Bronchial epithelial cell (primary cell): ENCODE measurements at regions not wholly inside any gene's neighbourhood (a gene's known extent, or its start where the extent isn't known, plus 50 kb on each side); places are given as distances from the start of the nearest gene placed in this dataset.

ENCODE experiments used
- DNase-seq: peaks from one replicate; pipeline ENCODE4 v3.0.0-alpha.2; 2010; ENCODE audit warnings: low read depth
- FAIRE-seq: peaks from 2 replicates; lab custom pipeline; 2011; peaks lifted over from hg19 to GRCh38; lab: Jason Lieb, UNC
- H3K27me3 ChIP-seq: 2 replicates; pipeline ENCODE4 v1.5.1; 2011; ENCODE audit warnings: low read length; ENCODE audit not compliant: control insufficient read depth, insufficient read depth
- H3K36me3 ChIP-seq: 2 replicates; pipeline ENCODE4 v1.5.1; 2011; ENCODE audit warnings: low read length; ENCODE audit not compliant: control insufficient read depth, insufficient read depth
- H3K4me3 ChIP-seq: 2 replicates; pipeline ENCODE4 v1.5.1; 2011; ENCODE audit warnings: mild to moderate bottlenecking, low read depth, low read length, control low read depth
- CTCF ChIP-seq: IDR thresholded peaks from 2 replicates; pipeline ENCODE4 v1.5.1; 2011; ENCODE audit warnings: mild to moderate bottlenecking, moderate library complexity, low read length, control low read depth, inconsistent platforms; ENCODE audit not compliant: insufficient read depth, severe bottlenecking

GRCh38 chr5:64437496-64437895, 68.3 kb upstream of the RGS7BP start:
- H3K4me3 ChIP-seq: no peak overlapping the region
- H3K36me3 ChIP-seq: no peaks in the 10 kb centered on the region
- no peak for TF ChIP-seq CTCF
- DNase-seq (peak; percentile 19), FAIRE-seq (no peak)
- H3K27me3 ChIP-seq: no peaks in the 10 kb centered on the region

DNA sequence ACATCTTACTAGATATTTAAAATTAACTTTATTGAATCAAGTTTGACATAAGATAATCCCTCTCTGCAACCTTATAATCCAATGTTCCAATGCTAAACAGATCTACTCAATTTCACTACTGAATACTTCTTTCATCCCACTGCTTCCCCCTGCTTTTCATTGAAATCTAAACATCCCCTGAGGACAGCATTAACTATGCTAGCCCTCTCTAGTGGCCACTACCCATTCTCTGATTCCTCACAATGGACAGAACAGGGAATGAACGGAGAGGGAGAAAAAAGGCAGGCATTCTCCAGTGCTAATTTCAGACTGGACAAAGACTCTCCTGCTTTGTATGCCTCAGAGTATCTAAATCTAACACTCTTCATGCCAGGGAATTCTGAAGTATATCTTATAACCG, 54.3 kb upstream of the RGS7BP start:
- no peak for FAIRE-seq
- no peak for DNase-seq

DNA sequence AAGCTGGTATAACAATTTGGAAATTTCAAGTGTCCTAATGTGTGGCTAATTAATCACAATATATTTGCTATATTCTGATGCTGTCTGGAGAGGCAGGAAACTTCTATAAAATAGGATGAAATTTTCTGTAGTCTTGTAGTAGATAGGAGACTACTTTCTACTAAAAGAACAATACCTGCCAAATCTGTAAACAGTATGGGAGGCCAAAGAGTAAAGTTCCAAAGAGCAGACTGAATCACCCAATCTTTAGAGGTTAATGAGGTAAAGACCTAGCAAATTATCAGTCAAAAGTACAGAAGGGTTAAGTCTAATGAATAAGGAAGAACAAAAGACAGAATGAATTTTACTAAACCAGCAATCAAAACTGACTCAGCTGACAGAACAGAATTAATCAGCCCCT, 52.4 kb upstream of the RGS7BP start:
- no peaks in the 10 kb centered on the region for H3K36me3 ChIP-seq
- DNase-seq: no peak
- H3K27me3 ChIP-seq: no peaks in the 10 kb centered on the region
- FAIRE-seq: no peak
- no peak overlapping the region for H3K4me3 ChIP-seq
- no peak for TF ChIP-seq CTCF

More for the DNA sequence above, 54.3 kb upstream of the RGS7BP start:
- H3K36me3 ChIP-seq: no peaks in the 10 kb centered on the region
- no peak overlapping the region for H3K4me3 ChIP-seq
- no peak for TF ChIP-seq CTCF
- H3K27me3 ChIP-seq: no peaks in the 10 kb centered on the region
